ELF-1 (cell line): ENCODE measurements at regions not wholly inside any gene's neighbourhood (a gene's known extent, or its start where the extent isn't known, plus 50 kb on each side); places are given as distances from the start of the nearest gene placed in this dataset.
"Not testable (repeated sequence)": the region's sequence is repeated elsewhere in the genome, so short reads cannot be mapped to it uniquely, and the experiment has no call there.

Source experiments
- DNase-seq: peaks from one replicate; pipeline ENCODE4 v3.0.0-alpha.2; 2016; ENCODE audit warnings: low read depth, low spot score

GRCh38 chr15:96046620-96047240, 283.8 kb upstream of the NR2F2 start:
- DNase-seq = no peak

- no peak for DNase-seq
Measured at GRCh38 chr15:96047255-96047931, 283.1 kb upstream of the NR2F2 start.

GRCh38 chr15:96049323-96049722, 281.2 kb upstream of the NR2F2 start:
- peak; percentile 32 for DNase-seq

- no peak for DNase-seq
Measured at GRCh38 chr15:96049766-96050165, 280.7 kb upstream of the NR2F2 start.

- DNase-seq = no peak
Measured at GRCh38 chr15:96051598-96051997, 278.9 kb upstream of the NR2F2 start.

GRCh38 chr15:96052154-96052553, 278.3 kb upstream of the NR2F2 start:
- DNase-seq = no peak

GRCh38 chr15:96052572-96053030, 277.9 kb upstream of the NR2F2 start:
- DNase-seq = no peak

- peak; percentile 84 for DNase-seq
Measured at GRCh38 chr15:96053031-96053780, 277.3 kb upstream of the NR2F2 start.

GRCh38 chr15:96053781-96054428, 276.6 kb upstream of the NR2F2 start:
- DNase-seq = peak; percentile 58

- no peak for DNase-seq
Measured at GRCh38 chr15:96054621-96055020, 275.9 kb upstream of the NR2F2 start.

GRCh38 chr15:96058103-96058851, 272.2 kb upstream of the NR2F2 start:
- DNase-seq = no peak

GRCh38 chr15:96058852-96059103, 271.7 kb upstream of the NR2F2 start:
- not testable (repeated sequence) for DNase-seq

- not testable (repeated sequence) for DNase-seq
Measured at GRCh38 chr15:96060591-96060990, 269.9 kb upstream of the NR2F2 start.

GRCh38 chr15:96064351-96064756, 266.1 kb upstream of the NR2F2 start:
- DNase-seq = peak; percentile 83

- no peak for DNase-seq
Measured at GRCh38 chr15:96066126-96066525, 264.4 kb upstream of the NR2F2 start.

- no peak for DNase-seq
Measured at GRCh38 chr15:96066852-96067495, 263.5 kb upstream of the NR2F2 start.

- DNase-seq = no peak
Measured at GRCh38 chr15:96067677-96068076, 262.8 kb upstream of the NR2F2 start.

GRCh38 chr15:96068897-96069296, 261.6 kb upstream of the NR2F2 start:
- no peak for DNase-seq

- DNase-seq = no peak
Measured at GRCh38 chr15:96070636-96071035, 259.9 kb upstream of the NR2F2 start.

GRCh38 chr15:96072821-96073220, 257.7 kb upstream of the NR2F2 start:
- no peak for DNase-seq

GRCh38 chr15:96073908-96074307, 256.6 kb upstream of the NR2F2 start:
- no peak for DNase-seq
